Endothelial cell of umbilical vein (primary cell): ENCODE measurements at regions not wholly inside any gene's neighbourhood (a gene's known extent, or its start where the extent isn't known, plus 50 kb on each side); places are given as distances from the start of the nearest gene placed in this dataset.

Experiments
- EZH2 ChIP-seq: IDR thresholded peaks from 2 replicates; pipeline ENCODE4 v1.6.1; 2012; ENCODE audit warnings: borderline replicate concordance, low read depth, mild to moderate bottlenecking, moderate library complexity, low read length, inconsistent platforms; ENCODE audit not compliant: severe bottlenecking
- FOS ChIP-seq: IDR thresholded peaks from 2 replicates; pipeline ENCODE4 v1.6.1; 2011; ENCODE audit warnings: mild to moderate bottlenecking, low read length, moderate library complexity, borderline replicate concordance; ENCODE audit not compliant: insufficient read depth
- GATA2 ChIP-seq: IDR thresholded peaks from 2 replicates; pipeline ENCODE4 v1.7.0; 2011; ENCODE audit warnings: low read depth, mild to moderate bottlenecking, moderate library complexity, mixed read lengths, low read length; ENCODE audit not compliant: insufficient read length, insufficient read depth
- JUN ChIP-seq: IDR thresholded peaks from 2 replicates; pipeline ENCODE4 v1.6.1; 2011; ENCODE audit warnings: borderline replicate concordance, low read depth; ENCODE audit not compliant: insufficient read length, insufficient read depth
- POLR2A ChIP-seq: IDR thresholded peaks from 2 replicates; pipeline ENCODE4 v1.6.1; 2012; ENCODE audit warnings: low read depth, mild to moderate bottlenecking, control low read depth, low read length
- POLR2AphosphoS5 ChIP-seq: IDR thresholded peaks from 2 replicates; pipeline ENCODE4 v1.6.1; 2012; ENCODE audit warnings: low read depth, mild to moderate bottlenecking, control low read depth, low read length, moderate library complexity; ENCODE audit not compliant: insufficient read depth
- TF ChIP-seq, protein P1 (sequence below), 2 donors: IDR thresholded peaks; 1 replicate in 1 of 2; 2 replicates in 1 of 2; pipeline ENCODE4 v1.5.1; 2011; ENCODE audit warnings: low read length in 2 of 2, mild to moderate bottlenecking in 2 of 2, moderate library complexity in 2 of 2, control low read depth in 1 of 2, inconsistent platforms in 1 of 2, low read depth in 1 of 2; ENCODE audit not compliant: insufficient read depth in 1 of 2; ENCODE audit errors: extremely low read depth in 1 of 2

DNA sequence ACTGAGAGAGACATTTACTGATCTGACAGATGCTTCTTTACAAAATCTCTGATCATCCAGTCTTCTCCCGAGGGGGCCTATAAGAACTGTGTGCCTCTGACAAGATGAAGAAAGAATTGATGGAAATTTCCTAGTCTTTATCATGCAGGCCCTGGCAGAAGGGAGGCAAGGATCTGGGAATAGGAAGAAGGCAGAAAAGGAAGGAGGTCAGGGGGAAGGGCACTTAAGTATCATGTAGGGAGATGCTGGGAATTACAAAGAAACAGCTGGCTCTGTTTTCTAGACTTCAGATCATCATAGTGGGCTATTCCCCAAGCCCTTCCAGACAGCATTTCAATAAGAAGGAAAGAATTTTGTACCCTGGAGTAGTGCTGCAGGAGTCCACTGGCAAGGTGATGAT, 243.3 kb upstream of the MOCS1 start:
- TF ChIP-seq EZH2, result no peak
- TF ChIP-seq POLR2AphosphoS5, result no peak
- TF ChIP-seq, protein P1, sequence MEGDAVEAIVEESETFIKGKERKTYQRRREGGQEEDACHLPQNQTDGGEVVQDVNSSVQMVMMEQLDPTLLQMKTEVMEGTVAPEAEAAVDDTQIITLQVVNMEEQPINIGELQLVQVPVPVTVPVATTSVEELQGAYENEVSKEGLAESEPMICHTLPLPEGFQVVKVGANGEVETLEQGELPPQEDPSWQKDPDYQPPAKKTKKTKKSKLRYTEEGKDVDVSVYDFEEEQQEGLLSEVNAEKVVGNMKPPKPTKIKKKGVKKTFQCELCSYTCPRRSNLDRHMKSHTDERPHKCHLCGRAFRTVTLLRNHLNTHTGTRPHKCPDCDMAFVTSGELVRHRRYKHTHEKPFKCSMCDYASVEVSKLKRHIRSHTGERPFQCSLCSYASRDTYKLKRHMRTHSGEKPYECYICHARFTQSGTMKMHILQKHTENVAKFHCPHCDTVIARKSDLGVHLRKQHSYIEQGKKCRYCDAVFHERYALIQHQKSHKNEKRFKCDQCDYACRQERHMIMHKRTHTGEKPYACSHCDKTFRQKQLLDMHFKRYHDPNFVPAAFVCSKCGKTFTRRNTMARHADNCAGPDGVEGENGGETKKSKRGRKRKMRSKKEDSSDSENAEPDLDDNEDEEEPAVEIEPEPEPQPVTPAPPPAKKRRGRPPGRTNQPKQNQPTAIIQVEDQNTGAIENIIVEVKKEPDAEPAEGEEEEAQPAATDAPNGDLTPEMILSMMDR (IDR thresholded peaks at IDR 0.05; ENCODE audit: extremely low read depth in 1 of 2, insufficient read depth in 1 of 2, low read depth in 1 of 2, low read length in 2 of 2), result no peak
- TF ChIP-seq POLR2A, result no peak
- TF ChIP-seq FOS, result no peak
- TF ChIP-seq JUN, result no peak
- no peak for TF ChIP-seq GATA2
